MM.1S (cell line): ENCODE measurements at regions not wholly inside any gene's neighbourhood (a gene's known extent, or its start where the extent isn't known, plus 50 kb on each side); places are given as distances from the start of the nearest gene placed in this dataset.
A peak's percentile ranks its signal among the peaks of the same experiment; 100 is the strongest.

ENCODE experiments used
- DNase-seq: peaks from one replicate; pipeline ENCODE4 v3.0.0-alpha.2; 2015
- H2AFZ ChIP-seq: fragments of 300-600 bp; sonication (generic); 2 replicates; pipeline ENCODE4 v1.6.0; 2016; ENCODE audit warnings: antibody characterized with exemption, low read length
- H3F3A ChIP-seq: fragments of 300-600 bp; sonication (generic); 2 replicates; pipeline ENCODE4 v1.6.1; 2016; ENCODE audit warnings: mild to moderate bottlenecking, antibody characterized with exemption, low read length, moderate library complexity, mixed read lengths; ENCODE audit not compliant: insufficient read depth
- H3K27ac ChIP-seq: fragments of 300-600 bp; sonication (generic); 2 replicates; pipeline ENCODE4 v1.5.1; 2016; ENCODE audit warnings: mild to moderate bottlenecking, low read length
- H3K27me3 ChIP-seq: fragments of 300-600 bp; sonication (generic); replicated peaks from 2 replicates; pipeline ENCODE4 v1.6.0; 2016; ENCODE audit warnings: low read length; ENCODE audit not compliant: insufficient read depth
- H3K36me3 ChIP-seq: fragments of 300-600 bp; sonication (generic); replicated peaks from 2 replicates; pipeline ENCODE4 v1.6.1; 2016; ENCODE audit warnings: mild to moderate bottlenecking, low read length, mixed read lengths; ENCODE audit not compliant: insufficient read depth
- H3K4me1 ChIP-seq: fragments of 300-600 bp; sonication (generic); 2 replicates; pipeline ENCODE4 v1.6.1; 2016; ENCODE audit warnings: low read length, mixed read lengths
- H3K4me2 ChIP-seq: fragments of 300-600 bp; sonication (generic); 2 replicates; pipeline ENCODE4 v1.6.0; 2016; ENCODE audit warnings: low read depth, low read length
- H3K4me3 ChIP-seq: fragments of 300-600 bp; sonication (generic); 2 replicates; pipeline ENCODE4 v1.5.1; 2016; ENCODE audit warnings: low read length, mixed read lengths
- H3K79me2 ChIP-seq: fragments of 300-600 bp; sonication (generic); 2 replicates; pipeline ENCODE4 v1.6.1; 2016; ENCODE audit warnings: mixed run types, low read length, mixed read lengths
- H3K9ac ChIP-seq: fragments of 300-600 bp; sonication (generic); 2 replicates; pipeline ENCODE4 v1.6.1; 2016; ENCODE audit warnings: low read length, mixed read lengths
- H3K9me2 ChIP-seq: fragments of 300-600 bp; sonication (generic); replicated peaks from 2 replicates; pipeline ENCODE4 v1.6.1; 2016; ENCODE audit warnings: mild to moderate bottlenecking, low read length, mixed read lengths; ENCODE audit not compliant: insufficient read depth
- H3K9me3 ChIP-seq: fragments of 300-600 bp; sonication (generic); replicated peaks from 2 replicates; pipeline ENCODE4 v1.6.1; 2016; ENCODE audit warnings: mild to moderate bottlenecking, low read length, mixed read lengths; ENCODE audit not compliant: insufficient read depth
- H4K20me1 ChIP-seq: fragments of 300-600 bp; sonication (generic); 2 replicates; pipeline ENCODE4 v1.6.1; 2016; ENCODE audit warnings: mild to moderate bottlenecking, low read length, moderate library complexity, mixed read lengths; ENCODE audit not compliant: insufficient read depth
- EZH2 ChIP-seq: fragments of 300-600 bp; sonication (generic); optimal IDR thresholded peaks from 2 replicates; pipeline ENCODE3; 2017; ENCODE audit warnings: low read depth, mild to moderate bottlenecking, antibody characterized with exemption, low read length, mixed read lengths
- EZH2phosphoT487 ChIP-seq: fragments of 300-600 bp; sonication (generic); IDR thresholded peaks from 2 replicates; pipeline ENCODE4 v1.6.1; 2018; ENCODE audit warnings: antibody characterized with exemption, low read length
- TF ChIP-seq, protein P1 (sequence below): fragments of 300-600 bp; sonication (generic); IDR thresholded peaks from 2 replicates; pipeline ENCODE4 v1.5.1; 2016; ENCODE audit warnings: antibody characterized with exemption, low read length, mixed read lengths

- DNase-seq = peak; percentile 75
- Histone ChIP-seq H3K79me2 (no peaks in the 10 kb centered on the region), H4K20me1 (no peaks in the 10 kb centered on the region), H3K4me2 (peak overlapping the region; percentile 69), H3K4me1 (peaks cover 18% of the 10 kb centered on the region), H3K9me3 (no peaks in the 10 kb centered on the region), H2AFZ (peak overlapping the region; percentile 72), H3K36me3 (no peaks in the 10 kb centered on the region), H3K9me2 (no peaks in the 10 kb centered on the region), H3K27ac (peak overlapping the region; percentile 70; the same call in 1 of the 2 replicates), H3F3A (peaks cover 14% of the 10 kb centered on the region), H3K9ac (peak overlapping the region; percentile 42), H3K4me3 (peak overlapping the region; percentile 58), H3K27me3 (no peaks in the 10 kb centered on the region)
- TF ChIP-seq EZH2 = no peak
- TF ChIP-seq, protein P1, sequence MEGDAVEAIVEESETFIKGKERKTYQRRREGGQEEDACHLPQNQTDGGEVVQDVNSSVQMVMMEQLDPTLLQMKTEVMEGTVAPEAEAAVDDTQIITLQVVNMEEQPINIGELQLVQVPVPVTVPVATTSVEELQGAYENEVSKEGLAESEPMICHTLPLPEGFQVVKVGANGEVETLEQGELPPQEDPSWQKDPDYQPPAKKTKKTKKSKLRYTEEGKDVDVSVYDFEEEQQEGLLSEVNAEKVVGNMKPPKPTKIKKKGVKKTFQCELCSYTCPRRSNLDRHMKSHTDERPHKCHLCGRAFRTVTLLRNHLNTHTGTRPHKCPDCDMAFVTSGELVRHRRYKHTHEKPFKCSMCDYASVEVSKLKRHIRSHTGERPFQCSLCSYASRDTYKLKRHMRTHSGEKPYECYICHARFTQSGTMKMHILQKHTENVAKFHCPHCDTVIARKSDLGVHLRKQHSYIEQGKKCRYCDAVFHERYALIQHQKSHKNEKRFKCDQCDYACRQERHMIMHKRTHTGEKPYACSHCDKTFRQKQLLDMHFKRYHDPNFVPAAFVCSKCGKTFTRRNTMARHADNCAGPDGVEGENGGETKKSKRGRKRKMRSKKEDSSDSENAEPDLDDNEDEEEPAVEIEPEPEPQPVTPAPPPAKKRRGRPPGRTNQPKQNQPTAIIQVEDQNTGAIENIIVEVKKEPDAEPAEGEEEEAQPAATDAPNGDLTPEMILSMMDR = peak; percentile 91
Measured at GRCh38 chr9:117782931-117783788, 79.0 kb downstream of the TLR4 start.

DNA sequence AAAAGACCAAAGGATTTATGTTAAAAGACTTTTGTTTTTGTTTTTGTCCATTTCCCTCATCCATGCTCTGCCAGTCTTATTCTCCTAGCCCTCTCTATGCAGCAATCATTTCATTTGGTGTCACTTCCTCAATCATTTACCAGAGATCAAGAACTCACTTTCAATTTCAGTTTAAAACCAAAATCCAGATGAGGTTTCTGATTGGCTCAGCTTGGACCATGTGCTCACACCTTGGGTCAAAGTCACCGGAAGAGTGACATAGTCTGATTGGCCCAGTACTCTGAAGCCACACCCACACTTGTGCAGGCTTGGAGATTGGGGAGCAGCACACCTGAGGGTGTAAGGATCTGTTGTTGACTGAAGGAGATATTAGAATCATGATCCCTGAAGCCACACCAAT, 79.6 kb downstream of the TLR4 start:
- no peaks in the 10 kb centered on the region for H3K9me2 ChIP-seq
- H3K27ac ChIP-seq = peak overlapping the region; percentile 70; the same call in 1 of the 2 replicates
- no peaks in the 10 kb centered on the region for H3K9me3 ChIP-seq
- peaks cover 11% of the 10 kb centered on the region for H3K4me1 ChIP-seq
- no peaks in the 10 kb centered on the region for H4K20me1 ChIP-seq
- no peak overlapping the region; the same call in 1 of the 2 replicates for H3K9ac ChIP-seq
- H3K4me2 ChIP-seq = peak overlapping the region; percentile 69
- H3F3A ChIP-seq = peaks cover 14% of the 10 kb centered on the region
- peak overlapping the region; percentile 72 for H2AFZ ChIP-seq
- no peaks in the 10 kb centered on the region for H3K79me2 ChIP-seq
- no peaks in the 10 kb centered on the region for H3K27me3 ChIP-seq
- no peaks in the 10 kb centered on the region for H3K36me3 ChIP-seq
- TF ChIP-seq EZH2 = no peak
- TF ChIP-seq EZH2phosphoT487 = no peak
- TF ChIP-seq, protein P1 = no peak
- H3K4me3 ChIP-seq = peak overlapping the region; percentile 58
- peak; percentile 92 for DNase-seq

GRCh38 chr9:117784996-117785395, 80.8 kb downstream of the TLR4 start:
- H3F3A ChIP-seq = peaks cover 14% of the 10 kb centered on the region
- no peak for DNase-seq
- H3K36me3 ChIP-seq = no peaks in the 10 kb centered on the region
- TF ChIP-seq, protein P1 = no peak
- TF ChIP-seq EZH2 (no peak), EZH2phosphoT487 (no peak)
- no peak overlapping the region for H3K4me3 ChIP-seq
- peaks cover 11% of the 10 kb centered on the region for H3K4me1 ChIP-seq
- no peak overlapping the region for H3K4me2 ChIP-seq
- H4K20me1 ChIP-seq = no peaks in the 10 kb centered on the region
- H3K9ac ChIP-seq = no peak overlapping the region
- H3K9me3 ChIP-seq = no peaks in the 10 kb centered on the region
- H3K27ac ChIP-seq = no peak overlapping the region
- H3K9me2 ChIP-seq = no peaks in the 10 kb centered on the region
- no peaks in the 10 kb centered on the region for H3K79me2 ChIP-seq
- H2AFZ ChIP-seq = no peak overlapping the region
- no peaks in the 10 kb centered on the region for H3K27me3 ChIP-seq
